ENCODE measurements at regions not wholly inside any gene's neighbourhood (a gene's known extent, or its start where the extent isn't known, plus 50 kb on each side); places are given as distances from the start of the nearest gene placed in this dataset.

- TF ChIP-seq CTCF (conservative IDR thresholded peaks at IDR 0.05 in 1 of 2, IDR thresholded peaks at IDR 0.05 in 1 of 2; ENCODE audit: extremely low read depth in 1 of 2, insufficient read depth in 1 of 2, low read depth in 1 of 2, low read length in 2 of 2) (no peak), EZH2 (IDR thresholded peaks at IDR 0.05; ENCODE audit: borderline replicate concordance, low read length) (no peak)
These were observed 472.7 kb upstream of the TMPO start for GRCh38 chr12:98042668-98043067.
